GM10266 (cell line): ENCODE measurements at regions not wholly inside any gene's neighbourhood (a gene's known extent, or its start where the extent isn't known, plus 50 kb on each side); places are given as distances from the start of the nearest gene placed in this dataset.

Experiments used
- DNase-seq: peaks from one replicate; pipeline ENCODE4 v3.0.0; 2012; ENCODE audit errors: extremely low spot score
- TF ChIP-seq, protein P1 (sequence below): IDR thresholded peaks from 2 replicates; pipeline ENCODE4 v1.5.1; 2012; ENCODE audit warnings: mild to moderate bottlenecking, low read depth; ENCODE audit not compliant: control insufficient read depth, insufficient read depth; ENCODE audit errors: missing control alignments

DNA sequence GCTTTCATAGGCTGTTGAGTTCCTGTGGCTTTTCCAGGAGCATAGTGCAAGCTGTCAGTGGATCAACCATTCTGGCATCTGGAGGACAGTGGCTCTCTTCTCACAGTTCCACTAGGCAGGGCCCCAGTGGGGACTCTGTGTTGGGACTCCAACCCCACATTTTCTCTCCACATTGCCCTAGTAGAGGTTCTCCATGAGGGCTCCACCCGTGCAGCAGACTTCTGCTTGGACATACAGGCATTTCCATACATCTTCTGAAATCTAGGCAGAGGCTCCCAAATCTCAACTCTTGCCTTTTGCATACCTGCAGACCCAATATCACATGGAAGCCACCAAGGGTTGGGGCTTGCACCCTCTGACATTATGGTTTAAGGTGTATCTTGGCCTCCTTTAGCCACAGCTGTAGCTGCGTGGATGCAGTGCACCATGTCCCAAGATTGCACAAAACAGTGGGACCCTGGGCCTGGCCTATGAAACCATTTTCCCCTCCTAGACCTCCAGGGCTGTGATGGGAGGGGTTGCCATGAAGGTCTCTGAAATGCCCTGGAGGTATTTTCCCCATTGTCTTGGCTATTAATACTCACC, 645.9 kb upstream of the CITED2 start:
- TF ChIP-seq, protein P1, sequence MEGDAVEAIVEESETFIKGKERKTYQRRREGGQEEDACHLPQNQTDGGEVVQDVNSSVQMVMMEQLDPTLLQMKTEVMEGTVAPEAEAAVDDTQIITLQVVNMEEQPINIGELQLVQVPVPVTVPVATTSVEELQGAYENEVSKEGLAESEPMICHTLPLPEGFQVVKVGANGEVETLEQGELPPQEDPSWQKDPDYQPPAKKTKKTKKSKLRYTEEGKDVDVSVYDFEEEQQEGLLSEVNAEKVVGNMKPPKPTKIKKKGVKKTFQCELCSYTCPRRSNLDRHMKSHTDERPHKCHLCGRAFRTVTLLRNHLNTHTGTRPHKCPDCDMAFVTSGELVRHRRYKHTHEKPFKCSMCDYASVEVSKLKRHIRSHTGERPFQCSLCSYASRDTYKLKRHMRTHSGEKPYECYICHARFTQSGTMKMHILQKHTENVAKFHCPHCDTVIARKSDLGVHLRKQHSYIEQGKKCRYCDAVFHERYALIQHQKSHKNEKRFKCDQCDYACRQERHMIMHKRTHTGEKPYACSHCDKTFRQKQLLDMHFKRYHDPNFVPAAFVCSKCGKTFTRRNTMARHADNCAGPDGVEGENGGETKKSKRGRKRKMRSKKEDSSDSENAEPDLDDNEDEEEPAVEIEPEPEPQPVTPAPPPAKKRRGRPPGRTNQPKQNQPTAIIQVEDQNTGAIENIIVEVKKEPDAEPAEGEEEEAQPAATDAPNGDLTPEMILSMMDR = no peak
- no peak for DNase-seq

DNA sequence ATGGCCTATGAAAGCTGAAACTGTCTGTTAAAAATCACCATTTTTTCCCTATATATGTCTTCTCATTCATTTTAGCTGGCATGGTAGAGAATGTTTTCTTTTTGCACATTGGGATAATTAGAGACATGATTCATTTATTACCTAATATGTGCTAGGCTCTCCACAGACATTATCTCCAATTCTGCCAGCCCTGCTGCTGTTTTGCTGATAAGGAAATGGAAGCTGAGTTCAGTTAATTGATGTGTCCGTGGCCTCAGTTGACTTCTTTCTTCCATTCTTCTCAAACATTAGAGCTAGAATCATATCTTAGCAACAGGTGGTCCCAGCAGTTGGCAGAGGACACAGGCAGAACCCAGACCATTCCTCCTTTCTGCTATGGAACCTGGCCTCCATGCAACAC, 644.1 kb upstream of the CITED2 start:
- DNase-seq = no peak
- TF ChIP-seq, protein P1 = no peak

DNA sequence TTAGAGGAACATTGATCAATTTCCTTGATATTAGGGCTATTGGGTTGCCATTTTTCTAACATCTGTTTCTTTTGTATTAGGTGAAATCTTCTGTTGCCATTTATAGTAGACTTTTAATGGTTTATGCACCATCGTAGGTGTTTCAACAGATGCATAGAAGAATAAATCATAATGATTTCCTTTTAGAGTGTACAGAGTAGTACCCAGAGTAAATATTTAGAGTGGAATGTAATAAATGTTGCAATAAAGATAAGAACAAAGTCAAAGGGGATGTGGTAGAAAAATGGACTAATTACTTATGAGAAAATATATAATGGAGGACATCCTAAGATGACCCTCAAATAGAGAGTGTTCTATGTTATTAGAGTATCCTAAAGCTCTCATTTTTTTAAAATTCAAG, 643.0 kb upstream of the CITED2 start:
- no peak for DNase-seq
- TF ChIP-seq, protein P1 = no peak

DNA sequence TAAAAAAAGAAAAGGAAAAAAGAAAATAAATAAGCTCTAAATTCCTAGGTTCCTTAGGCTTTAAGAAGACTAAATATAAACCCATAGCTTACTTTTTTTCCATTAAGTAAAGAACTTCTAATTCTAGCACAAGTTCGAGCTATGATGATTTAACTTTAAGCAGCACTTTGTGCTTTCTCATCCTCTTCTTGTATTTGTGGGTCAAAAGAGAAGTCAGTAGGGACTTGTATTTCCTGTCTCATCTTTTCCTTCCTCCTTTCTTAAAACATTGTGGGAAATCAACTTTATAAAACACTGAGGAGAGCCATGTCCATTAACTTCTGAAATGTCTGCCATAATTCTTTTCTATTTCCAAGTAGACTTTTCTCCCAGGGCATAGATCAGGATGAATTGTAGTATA, 637.7 kb upstream of the CITED2 start:
- TF ChIP-seq, protein P1 = no peak
- no peak for DNase-seq

DNA sequence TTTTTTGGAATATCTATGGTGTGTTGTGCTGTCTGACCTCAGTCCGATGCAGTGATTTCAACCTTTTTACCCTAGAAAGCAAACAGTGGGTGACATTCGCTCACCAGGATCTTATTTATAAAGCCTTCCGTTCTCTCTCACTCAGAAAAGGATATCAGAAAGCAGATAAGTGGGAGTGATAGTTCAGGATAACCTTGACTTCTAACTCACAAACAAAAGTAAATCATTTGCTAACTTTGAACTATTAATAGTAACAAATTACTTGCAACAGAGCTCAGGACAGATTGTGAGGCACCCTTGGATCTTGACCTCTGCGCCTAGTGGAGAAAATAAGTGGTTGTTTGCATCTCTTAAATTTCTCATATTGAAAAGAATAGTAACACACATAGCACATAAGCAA, 637.1 kb upstream of the CITED2 start:
- DNase-seq = no peak

DNA sequence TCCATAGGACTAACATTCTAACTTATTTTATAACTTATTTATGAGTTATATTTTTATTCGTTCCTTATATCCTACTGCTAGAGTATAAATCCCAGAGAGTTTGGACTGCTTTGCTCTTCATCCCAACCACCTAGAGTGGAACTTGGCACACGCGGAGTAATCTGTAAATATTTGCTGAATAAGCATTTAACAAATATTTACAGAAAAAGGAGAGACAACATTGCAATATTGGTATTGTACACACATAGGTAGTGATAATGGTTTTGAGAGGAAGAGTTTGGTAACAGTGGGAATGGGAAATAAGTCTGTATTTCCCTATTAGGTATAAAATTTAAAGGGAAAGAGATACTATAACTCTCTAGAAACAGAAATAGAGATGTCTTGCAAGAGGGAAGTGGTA, 634.8 kb upstream of the CITED2 start:
- DNase-seq = no peak
- TF ChIP-seq, protein P1 = no peak

More for the DNA sequence above, 637.1 kb upstream of the CITED2 start:
- TF ChIP-seq, protein P1 = no peak

DNA sequence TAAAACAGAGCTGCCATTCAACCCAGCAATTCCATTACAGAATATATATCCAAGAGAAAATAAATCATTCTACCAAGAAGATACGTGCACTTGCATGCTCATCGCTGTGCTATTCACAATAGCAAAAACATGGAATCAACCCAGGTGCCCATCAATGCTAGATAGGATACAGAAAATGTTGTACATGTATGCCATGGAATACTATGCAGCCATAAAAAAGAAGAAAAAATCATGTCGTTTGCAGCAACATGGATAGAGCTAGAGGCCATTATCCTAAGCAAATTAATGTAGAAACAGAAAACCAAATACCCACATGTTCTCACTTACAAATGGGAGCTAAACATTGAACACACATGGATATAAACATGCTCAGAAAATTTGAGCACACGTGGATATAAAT, 633.1 kb upstream of the CITED2 start:
- TF ChIP-seq, protein P1 = no peak
- no peak for DNase-seq
